Activated naive CD8-positive, alpha-beta T cell treated with anti-CD3 and anti-CD28 coated beads, Interleukin-2, amount 50 U/mL, for 24 hours (primary cell): ENCODE measurements at regions not wholly inside any gene's neighbourhood (a gene's known extent, or its start where the extent isn't known, plus 50 kb on each side); places are given as distances from the start of the nearest gene placed in this dataset.

ENCODE experiments used
- ATAC-seq: fragments of 150-1000 bp; cut with Tn5 transposase; one replicate; pipeline ENCODE4 v1.10.0; 2021
- DNase-seq: peaks from one replicate; pipeline ENCODE4 v3.0.0; 2021
- H3K27ac Mint-ChIP-seq: one replicate; pipeline ENCODE4 v1.8.0; 2021; ENCODE audit warnings: mild to moderate bottlenecking, mixed read lengths
- H3K27me3 Mint-ChIP-seq: one replicate; pipeline ENCODE4 v1.8.0; 2021; ENCODE audit warnings: mixed read lengths
- H3K36me3 Mint-ChIP-seq: one replicate; pipeline ENCODE4 v1.8.0; 2021; ENCODE audit warnings: low read depth, mixed read lengths
- H3K4me1 Mint-ChIP-seq: one replicate; pipeline ENCODE4 v1.8.0; 2021; ENCODE audit warnings: mixed read lengths
- H3K4me3 Mint-ChIP-seq: one replicate; pipeline ENCODE4 v1.8.0; 2021; ENCODE audit warnings: mild to moderate bottlenecking, moderate library complexity, mixed read lengths
- H3K9me3 Mint-ChIP-seq: one replicate; pipeline ENCODE4 v1.8.0; 2021; ENCODE audit warnings: mixed read lengths

DNA sequence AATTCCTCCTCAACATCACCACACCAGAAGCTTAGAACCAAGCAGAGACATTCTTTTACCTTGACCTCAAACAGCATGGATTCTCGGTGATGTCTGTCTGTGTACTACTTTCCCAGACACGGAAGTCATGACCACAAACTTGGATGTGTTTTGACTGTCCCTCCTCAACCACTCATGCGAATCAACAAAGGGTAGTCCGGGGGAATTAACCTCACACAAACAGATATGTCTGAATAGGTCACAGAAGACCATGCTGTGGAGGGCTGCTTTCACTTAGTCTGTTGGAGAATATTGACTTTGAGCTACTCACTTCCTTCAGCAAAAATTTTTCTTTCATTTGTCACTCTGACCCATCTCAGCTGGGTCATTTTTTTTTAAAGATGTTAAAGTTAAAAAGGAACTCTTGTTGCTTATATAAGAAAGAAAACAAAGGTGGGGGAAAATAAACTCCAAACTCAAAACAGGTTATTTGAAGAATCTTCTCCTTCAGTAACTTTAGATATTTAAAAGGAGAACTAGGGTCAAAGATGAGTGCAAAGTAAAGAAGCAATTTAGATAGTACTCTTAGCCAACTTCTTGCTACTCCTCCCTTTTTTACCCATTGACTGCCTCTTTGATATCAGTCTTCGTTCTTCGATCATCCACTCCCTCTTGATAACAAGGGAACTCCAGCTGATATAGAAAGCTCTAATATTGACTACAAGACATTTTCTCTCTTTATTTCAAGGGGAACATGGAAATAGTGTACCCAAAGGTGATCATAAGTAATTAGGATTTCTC lies 343.4 kb upstream of the CDH6 start:
- Mint-ChIP-seq H3K27me3 (no peaks in the 10 kb centered on the region), H3K36me3 (no peaks in the 10 kb centered on the region), H3K4me1 (no peaks in the 10 kb centered on the region), H3K4me3 (no peak overlapping the region), H3K9me3 (peaks cover 9% of the 10 kb centered on the region), H3K27ac (no peak overlapping the region)
- peak; percentile 10 for ATAC-seq
- DNase-seq: no peak

DNA sequence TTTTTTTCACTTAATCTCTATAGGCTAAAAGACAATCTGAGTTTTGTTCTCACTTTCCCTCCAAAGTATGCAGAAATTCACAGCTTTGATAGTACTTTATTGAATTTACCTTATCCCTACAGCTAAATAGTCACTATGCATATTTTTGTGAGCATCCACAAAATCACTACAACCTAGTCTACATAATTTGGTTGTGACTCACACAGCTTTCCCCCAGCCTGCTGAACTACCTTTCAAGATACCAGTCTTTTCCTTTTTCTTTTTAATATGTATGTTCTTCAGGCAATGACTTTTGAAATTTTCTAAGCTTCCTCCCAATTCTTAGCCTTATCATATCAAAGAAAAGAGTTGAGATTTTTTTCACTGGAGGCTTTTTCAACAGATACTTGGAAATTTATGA lies 347.3 kb upstream of the CDH6 start:
- H3K9me3 Mint-ChIP-seq: no peaks in the 10 kb centered on the region
- H3K4me1 Mint-ChIP-seq: no peaks in the 10 kb centered on the region
- ATAC-seq (no peak), DNase-seq (no peak)
- no peak overlapping the region for H3K27ac Mint-ChIP-seq
- H3K27me3 Mint-ChIP-seq: no peaks in the 10 kb centered on the region
- H3K36me3 Mint-ChIP-seq: no peaks in the 10 kb centered on the region
- H3K4me3 Mint-ChIP-seq: no peak overlapping the region

DNA sequence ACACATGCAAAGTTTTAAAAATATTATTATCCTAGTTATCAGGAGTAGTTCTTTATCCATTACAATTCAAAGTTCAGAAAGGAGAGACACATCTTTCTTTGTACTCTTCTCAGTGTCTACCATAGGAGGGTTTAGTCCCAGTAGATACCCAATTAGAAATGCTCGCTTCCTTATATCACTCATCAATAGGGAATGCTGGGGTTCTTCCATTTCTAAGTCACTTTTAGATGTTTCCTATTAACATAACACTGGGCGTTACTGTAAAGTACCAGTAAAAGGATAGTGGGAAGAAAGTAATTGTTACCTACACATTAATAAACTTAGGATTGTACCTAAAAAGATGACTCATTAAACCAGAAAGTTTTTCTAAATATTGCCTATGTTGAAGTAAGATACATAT lies 348.3 kb upstream of the CDH6 start:
- no peaks in the 10 kb centered on the region for H3K9me3 Mint-ChIP-seq
- no peak for DNase-seq

DNA sequence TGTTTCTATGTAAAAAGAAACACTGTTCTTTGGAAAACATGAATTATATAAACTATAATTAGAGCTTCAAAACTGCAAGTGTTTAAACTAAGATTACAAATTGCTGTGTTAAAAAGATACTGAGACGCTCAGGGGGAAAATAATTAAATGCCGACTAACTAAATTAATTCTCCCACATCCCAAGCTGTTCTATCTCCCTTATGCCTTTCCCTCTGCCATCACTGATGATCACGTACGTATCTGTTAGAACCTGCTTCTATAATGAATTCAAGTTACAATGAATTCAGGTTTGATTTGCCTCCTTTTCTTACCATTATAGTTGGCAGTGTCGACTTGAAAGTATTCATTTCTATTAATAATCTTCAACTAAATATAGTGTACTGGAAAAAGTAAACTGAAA lies 349.9 kb upstream of the CDH6 start:
- DNase-seq (no peak), ATAC-seq (no peak)
- Mint-ChIP-seq H3K4me3 (no peak overlapping the region), H3K27me3 (no peaks in the 10 kb centered on the region), H3K4me1 (no peaks in the 10 kb centered on the region), H3K27ac (no peak overlapping the region), H3K36me3 (no peaks in the 10 kb centered on the region), H3K9me3 (peaks cover 5% of the 10 kb centered on the region)

More for the DNA sequence above, 348.3 kb upstream of the CDH6 start:
- Mint-ChIP-seq H3K27ac (no peak overlapping the region), H3K36me3 (no peaks in the 10 kb centered on the region), H3K4me3 (no peak overlapping the region), H3K27me3 (no peaks in the 10 kb centered on the region), H3K4me1 (no peaks in the 10 kb centered on the region)
- no peak for ATAC-seq

DNA sequence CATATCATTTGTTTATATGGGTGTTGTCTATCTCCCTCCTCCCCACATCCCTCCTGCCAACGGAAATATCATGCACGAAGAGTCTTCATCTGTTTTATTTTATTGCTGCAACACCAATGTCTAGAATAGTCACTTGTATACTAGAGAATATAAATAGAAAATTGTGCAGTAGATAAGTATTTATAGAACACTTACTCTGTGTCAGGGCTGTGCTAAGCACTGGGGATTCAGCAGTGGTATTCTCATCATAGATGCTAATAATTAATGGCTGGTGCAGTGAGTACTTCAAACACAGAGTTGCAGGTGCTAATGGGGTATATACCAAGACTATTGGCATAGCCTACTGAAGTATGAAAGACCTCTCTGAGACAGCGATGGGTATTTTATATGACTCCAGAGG lies 353.5 kb upstream of the CDH6 start:
- Mint-ChIP-seq H3K9me3 (peaks cover 22% of the 10 kb centered on the region), H3K27me3 (no peaks in the 10 kb centered on the region), H3K36me3 (no peaks in the 10 kb centered on the region), H3K4me1 (no peaks in the 10 kb centered on the region), H3K27ac (no peak overlapping the region), H3K4me3 (no peak overlapping the region)
- ATAC-seq (no peak), DNase-seq (no peak)

DNA sequence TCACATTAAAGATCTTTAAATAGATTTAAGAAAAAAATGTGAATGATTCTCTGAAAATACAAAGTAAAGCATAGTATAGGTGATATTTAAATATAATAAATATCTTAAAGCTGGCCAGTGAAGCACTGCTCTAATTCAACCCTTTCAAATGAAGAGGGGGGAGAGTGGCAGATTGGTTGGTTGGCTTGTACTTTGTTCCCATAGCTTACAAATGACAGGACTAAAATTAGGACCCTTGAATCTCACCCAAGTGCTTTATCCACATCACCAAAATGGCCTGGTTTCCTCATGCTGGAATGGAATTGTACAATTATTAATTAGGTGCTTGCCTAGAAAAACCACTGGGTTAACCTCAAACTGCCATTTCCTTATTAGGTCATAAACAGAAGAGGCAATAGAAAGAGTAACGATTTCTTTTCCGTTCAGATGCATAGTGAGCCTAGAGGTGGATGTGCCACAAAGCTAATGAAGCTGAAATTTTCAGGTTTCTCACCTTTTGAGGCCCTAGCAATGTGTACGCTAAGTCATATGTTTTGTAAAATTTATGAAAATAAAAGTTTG lies 354.5 kb upstream of the CDH6 start:
- Mint-ChIP-seq H3K4me1 (no peaks in the 10 kb centered on the region), H3K36me3 (no peaks in the 10 kb centered on the region), H3K4me3 (no peak overlapping the region), H3K9me3 (peaks cover 23% of the 10 kb centered on the region), H3K27ac (no peak overlapping the region), H3K27me3 (no peaks in the 10 kb centered on the region)
- no peak for ATAC-seq
- no peak for DNase-seq

DNA sequence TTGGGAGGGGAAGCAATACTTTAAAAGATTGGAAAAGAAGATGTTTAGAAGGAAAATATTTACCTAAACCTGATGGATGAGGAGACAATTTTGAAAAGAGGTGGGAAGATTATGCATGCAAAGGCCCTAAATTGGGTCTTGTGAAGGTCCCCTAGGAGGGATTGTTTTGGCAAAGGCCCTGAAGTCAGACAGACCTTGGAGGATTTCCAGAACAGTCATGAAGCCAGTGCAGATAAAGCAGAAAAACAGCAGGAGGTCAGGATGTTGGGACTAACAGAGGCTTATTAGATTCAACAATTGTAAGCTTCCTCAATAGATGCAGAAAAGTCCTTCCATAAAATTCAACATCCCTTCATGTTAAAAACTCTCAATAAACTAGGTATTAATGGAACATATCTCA lies 361.0 kb upstream of the CDH6 start:
- no peak for ATAC-seq
- H3K27me3 Mint-ChIP-seq: no peaks in the 10 kb centered on the region
- no peaks in the 10 kb centered on the region for H3K4me1 Mint-ChIP-seq
- no peak for DNase-seq
- no peak overlapping the region for H3K4me3 Mint-ChIP-seq
- H3K27ac Mint-ChIP-seq: no peak overlapping the region
- no peaks in the 10 kb centered on the region for H3K36me3 Mint-ChIP-seq
- peaks cover 14% of the 10 kb centered on the region for H3K9me3 Mint-ChIP-seq

DNA sequence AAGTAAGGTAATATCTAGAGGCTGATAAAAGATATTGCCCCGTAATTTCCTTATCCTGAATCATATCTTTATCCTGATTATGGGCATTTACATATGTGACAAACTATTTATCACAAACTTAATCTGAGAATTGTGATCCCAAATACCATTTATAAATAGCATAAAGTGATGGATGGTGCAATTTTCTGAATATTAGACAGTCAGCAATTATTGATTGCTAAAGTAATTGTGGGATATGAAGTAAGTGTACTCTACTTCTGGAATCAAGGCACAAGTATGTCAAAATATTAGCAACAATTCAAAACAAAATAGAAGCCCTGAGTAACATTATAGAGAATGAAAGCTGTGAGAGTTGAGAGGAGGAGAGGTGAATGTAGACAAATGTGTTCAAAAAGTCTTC lies 361.9 kb upstream of the CDH6 start:
- Mint-ChIP-seq H3K4me3 (no peak overlapping the region), H3K36me3 (no peaks in the 10 kb centered on the region), H3K4me1 (no peaks in the 10 kb centered on the region), H3K9me3 (peaks cover 7% of the 10 kb centered on the region), H3K27me3 (no peaks in the 10 kb centered on the region), H3K27ac (no peak overlapping the region)
- DNase-seq: no peak
- ATAC-seq: no peak

DNA sequence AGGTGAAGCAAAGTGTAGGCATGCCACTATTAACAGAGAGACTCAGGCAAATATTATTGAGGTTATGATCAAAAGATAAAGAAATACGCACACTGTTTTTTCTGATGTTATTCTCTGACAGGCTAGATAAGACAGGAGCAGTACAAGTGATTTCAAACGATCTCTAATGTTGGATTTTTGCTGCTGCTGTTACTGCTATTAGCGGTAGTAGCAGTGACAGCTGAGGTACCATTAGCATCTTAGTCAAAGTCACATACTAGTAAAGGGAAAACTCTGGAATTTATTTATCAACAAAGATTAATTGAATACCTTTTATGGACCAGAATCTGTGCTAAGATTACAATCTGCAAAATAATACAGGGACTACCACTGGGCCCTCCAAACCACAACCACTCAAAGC lies 362.4 kb upstream of the CDH6 start:
- Mint-ChIP-seq H3K36me3 (no peaks in the 10 kb centered on the region), H3K4me1 (no peaks in the 10 kb centered on the region), H3K27ac (no peak overlapping the region), H3K4me3 (no peak overlapping the region), H3K27me3 (no peaks in the 10 kb centered on the region), H3K9me3 (peaks cover 4% of the 10 kb centered on the region)
- ATAC-seq (no peak), DNase-seq (no peak)

DNA sequence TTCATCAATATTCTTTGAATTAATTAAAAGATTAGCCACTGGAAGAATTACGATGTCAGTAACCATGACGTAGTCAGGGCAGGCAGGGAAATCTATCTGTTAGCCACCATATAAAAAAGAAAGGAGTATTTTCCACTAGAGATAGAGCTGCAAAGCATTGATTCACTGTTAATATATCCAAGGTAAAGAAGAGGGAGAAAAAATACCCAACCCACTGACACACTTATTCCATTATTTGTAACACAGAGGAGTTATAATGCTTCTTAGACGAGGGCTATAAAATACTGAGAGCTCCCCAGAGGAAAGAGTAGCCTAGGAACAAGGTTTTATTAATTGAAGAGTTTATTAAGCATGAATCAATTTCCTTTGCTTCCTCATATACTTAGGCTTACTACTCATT lies 382.2 kb upstream of the CDH6 start:
- H3K4me1 Mint-ChIP-seq: no peaks in the 10 kb centered on the region
- ATAC-seq: no peak
- no peaks in the 10 kb centered on the region for H3K27me3 Mint-ChIP-seq
- DNase-seq: no peak
- H3K27ac Mint-ChIP-seq: no peak overlapping the region
- no peaks in the 10 kb centered on the region for H3K36me3 Mint-ChIP-seq
- H3K4me3 Mint-ChIP-seq: no peak overlapping the region
- peaks cover 22% of the 10 kb centered on the region for H3K9me3 Mint-ChIP-seq

DNA sequence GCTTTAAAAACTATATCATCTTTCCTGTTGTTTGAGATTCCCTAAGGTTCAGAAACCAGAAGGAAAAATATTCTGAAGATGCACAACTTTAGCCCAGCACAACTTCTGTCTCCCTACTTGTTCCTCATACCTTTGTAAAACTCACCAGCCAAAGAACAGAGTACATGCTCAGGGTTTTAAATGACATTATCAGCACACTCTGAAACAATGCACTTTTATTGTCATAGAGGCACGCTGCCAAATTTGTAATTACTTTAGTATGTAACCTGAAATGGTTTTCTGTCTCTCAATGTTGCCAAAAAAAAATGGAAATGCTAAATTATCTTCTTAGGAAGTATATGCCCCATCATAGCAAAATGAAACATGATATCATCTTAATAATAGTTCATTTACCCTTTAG lies 383.6 kb upstream of the CDH6 start:
- DNase-seq: no peak
- peaks cover 19% of the 10 kb centered on the region for H3K9me3 Mint-ChIP-seq
- H3K4me3 Mint-ChIP-seq: no peak overlapping the region
- no peak overlapping the region for H3K27ac Mint-ChIP-seq
- ATAC-seq: no peak
- H3K4me1 Mint-ChIP-seq: no peaks in the 10 kb centered on the region
- no peaks in the 10 kb centered on the region for H3K36me3 Mint-ChIP-seq
- no peaks in the 10 kb centered on the region for H3K27me3 Mint-ChIP-seq

DNA sequence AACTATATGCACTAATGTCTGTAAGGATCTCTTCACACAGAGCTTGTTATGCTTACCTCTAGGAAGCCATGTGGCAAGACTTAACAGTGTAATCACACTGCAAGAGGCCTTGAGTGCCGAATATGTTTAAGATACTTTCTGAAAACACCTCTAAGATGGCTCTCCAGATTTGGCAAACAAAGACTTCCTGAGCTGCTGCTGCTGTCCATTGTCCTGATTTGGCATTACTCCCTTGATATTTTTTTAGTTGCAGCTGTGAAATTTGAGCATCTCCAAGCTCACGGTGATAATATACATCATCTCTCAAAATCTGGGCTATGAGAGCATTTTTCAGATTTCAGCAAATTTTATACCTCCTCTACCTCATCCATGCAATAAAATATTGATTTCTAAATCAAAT lies 384.5 kb upstream of the CDH6 start:
- H3K4me3 Mint-ChIP-seq: no peak overlapping the region
- no peaks in the 10 kb centered on the region for H3K27me3 Mint-ChIP-seq
- no peaks in the 10 kb centered on the region for H3K4me1 Mint-ChIP-seq
- no peak overlapping the region for H3K27ac Mint-ChIP-seq
- H3K9me3 Mint-ChIP-seq: peaks cover 25% of the 10 kb centered on the region
- no peak for ATAC-seq
- no peaks in the 10 kb centered on the region for H3K36me3 Mint-ChIP-seq
- DNase-seq: no peak

DNA sequence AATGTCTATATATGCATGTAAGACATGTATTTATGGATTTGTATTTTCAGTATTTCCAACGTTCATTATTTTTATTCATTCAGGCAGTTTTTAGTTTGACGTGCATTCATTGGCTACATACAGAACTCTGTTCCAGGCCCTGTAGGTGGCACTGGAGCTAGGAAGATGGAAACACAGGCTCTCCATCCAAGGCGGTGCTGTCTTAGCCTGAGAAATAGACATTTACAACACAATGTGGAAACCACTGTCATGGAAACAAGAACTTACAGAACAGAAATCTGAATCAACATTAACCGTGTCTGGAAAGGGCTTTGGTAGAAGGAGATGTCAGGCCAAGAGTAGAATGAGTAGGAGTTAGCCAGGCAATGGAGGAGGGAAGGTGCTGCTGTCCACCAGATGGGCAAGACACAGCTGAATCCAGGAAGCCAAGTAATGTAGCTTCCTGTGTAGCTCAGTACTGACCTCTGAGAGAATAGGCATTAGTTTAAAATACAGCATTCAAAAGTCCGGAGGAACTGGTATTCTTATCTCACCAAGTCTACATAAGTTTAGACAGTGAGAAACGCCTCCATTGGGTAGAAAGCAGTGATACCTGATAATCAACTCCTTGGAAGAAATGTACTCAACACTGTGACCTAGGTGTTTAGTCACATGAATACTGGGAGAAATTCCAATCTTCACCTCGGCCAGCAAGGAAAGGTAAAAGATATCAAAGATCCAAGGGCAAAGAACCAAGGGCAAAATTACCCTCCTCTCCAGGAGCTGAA lies 388.6 kb upstream of the CDH6 start:
- Mint-ChIP-seq H3K27ac (no peak overlapping the region), H3K27me3 (no peaks in the 10 kb centered on the region), H3K4me1 (no peaks in the 10 kb centered on the region), H3K36me3 (no peaks in the 10 kb centered on the region), H3K4me3 (no peak overlapping the region), H3K9me3 (peaks cover 20% of the 10 kb centered on the region)
- ATAC-seq (no peak), DNase-seq (no peak)

DNA sequence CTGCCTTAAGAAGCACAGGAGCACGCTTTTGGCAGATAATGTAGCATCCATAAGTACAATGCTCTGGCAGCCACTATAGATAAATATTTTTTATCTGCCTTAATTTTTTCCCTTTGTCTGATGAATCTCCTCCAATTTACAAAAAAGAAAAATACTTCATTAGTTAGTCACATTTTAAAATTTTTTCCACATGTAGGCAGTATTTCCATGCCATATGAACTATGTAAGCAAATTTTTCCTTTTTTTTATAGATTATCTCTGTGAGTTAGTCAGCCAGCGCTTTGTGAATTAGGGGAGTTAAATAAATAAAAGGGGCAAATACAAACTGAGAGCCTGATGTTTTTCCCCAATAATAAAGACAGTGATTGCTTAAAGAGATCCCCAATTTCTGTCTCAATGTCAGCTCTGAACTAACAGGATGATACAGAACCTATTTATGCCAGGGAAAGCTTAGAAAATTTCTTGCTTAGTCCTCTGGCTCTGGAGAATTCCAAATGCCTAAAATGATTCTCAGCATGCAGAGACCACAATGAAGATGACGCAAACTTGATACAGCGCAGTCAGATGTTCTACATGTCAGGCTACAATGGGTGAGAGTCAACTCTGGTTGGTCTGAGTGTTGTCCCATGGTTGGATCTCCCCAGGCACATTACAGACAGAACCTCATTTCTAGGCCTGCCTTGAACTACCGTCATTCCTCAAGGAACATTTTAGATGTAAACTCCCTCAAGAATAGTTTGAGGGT lies 390.4 kb upstream of the CDH6 start:
- no peak for ATAC-seq
- DNase-seq: no peak
- no peaks in the 10 kb centered on the region for H3K4me1 Mint-ChIP-seq
- H3K9me3 Mint-ChIP-seq: peaks cover 18% of the 10 kb centered on the region
- H3K4me3 Mint-ChIP-seq: no peak overlapping the region
- H3K36me3 Mint-ChIP-seq: no peaks in the 10 kb centered on the region
- H3K27me3 Mint-ChIP-seq: no peaks in the 10 kb centered on the region
- H3K27ac Mint-ChIP-seq: no peak overlapping the region

DNA sequence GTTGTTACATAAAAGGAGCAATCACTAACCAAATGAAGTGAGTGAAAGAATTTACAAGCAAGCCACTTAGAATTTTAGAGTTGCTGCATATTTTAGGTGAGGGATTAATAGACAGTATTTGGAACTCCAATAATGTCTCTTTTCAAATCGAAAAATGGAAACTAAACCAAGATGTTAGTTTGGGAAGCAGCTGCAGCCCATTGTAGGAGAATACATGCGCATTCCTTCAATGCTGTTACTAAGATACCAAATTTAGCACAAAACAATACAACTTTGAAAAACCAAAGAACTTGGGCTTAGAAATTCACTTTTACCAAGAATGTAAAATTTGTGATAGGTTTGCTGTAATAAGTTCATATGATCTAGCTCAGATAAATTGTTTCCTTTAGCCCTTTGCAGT lies 411.8 kb upstream of the CDH6 start:
- H3K9me3 Mint-ChIP-seq: peaks cover 17% of the 10 kb centered on the region
- no peak overlapping the region for H3K27ac Mint-ChIP-seq
- no peaks in the 10 kb centered on the region for H3K4me1 Mint-ChIP-seq
- no peak for ATAC-seq
- H3K27me3 Mint-ChIP-seq: no peaks in the 10 kb centered on the region
- no peak for DNase-seq
- no peak overlapping the region for H3K4me3 Mint-ChIP-seq
- no peaks in the 10 kb centered on the region for H3K36me3 Mint-ChIP-seq
